ENCODE measurements at regions not wholly inside any gene's neighbourhood (a gene's known extent, or its start where the extent isn't known, plus 50 kb on each side); places are given as distances from the start of the nearest gene placed in this dataset.

DNA sequence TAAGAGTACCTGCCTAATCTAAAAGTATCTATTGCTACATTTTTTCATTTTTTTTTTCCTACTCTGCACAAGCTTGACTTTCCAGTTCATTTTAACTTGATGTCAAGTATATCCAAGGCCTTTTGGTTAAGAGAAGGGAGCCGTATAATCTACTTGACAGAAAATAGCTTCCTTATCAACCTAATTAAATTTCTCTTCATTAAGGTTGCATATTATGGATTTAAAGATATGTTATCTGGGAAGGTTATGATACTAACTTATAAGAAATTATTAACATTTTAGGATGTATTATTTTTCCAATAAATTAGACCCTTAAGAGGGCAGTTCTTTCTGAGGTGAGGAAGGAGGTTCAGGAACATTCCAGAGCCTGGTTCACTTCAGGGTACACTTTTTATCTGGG is 83.1 kb upstream of the SGIP1 start:
- TF ChIP-seq, protein P1, sequence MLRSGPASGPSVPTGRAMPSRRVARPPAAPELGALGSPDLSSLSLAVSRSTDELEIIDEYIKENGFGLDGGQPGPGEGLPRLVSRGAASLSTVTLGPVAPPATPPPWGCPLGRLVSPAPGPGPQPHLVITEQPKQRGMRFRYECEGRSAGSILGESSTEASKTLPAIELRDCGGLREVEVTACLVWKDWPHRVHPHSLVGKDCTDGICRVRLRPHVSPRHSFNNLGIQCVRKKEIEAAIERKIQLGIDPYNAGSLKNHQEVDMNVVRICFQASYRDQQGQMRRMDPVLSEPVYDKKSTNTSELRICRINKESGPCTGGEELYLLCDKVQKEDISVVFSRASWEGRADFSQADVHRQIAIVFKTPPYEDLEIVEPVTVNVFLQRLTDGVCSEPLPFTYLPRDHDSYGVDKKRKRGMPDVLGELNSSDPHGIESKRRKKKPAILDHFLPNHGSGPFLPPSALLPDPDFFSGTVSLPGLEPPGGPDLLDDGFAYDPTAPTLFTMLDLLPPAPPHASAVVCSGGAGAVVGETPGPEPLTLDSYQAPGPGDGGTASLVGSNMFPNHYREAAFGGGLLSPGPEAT (IDR thresholded peaks at IDR 0.05; ENCODE audit: low read depth): no peak
- TF ChIP-seq MEF2A (IDR thresholded peaks at IDR 0.05; ENCODE audit: insufficient read depth, low read depth, low read length) (no peak), SRF (IDR thresholded peaks at IDR 0.05; ENCODE audit: low read depth in 2 of 2, low read length in 2 of 2) (no peak), SP1 (IDR thresholded peaks at IDR 0.05; ENCODE audit: low read depth, low read length) (no peak)

All from GM12878 (cell line).